ENCODE measurements at regions not wholly inside any gene's neighbourhood (a gene's known extent, or its start where the extent isn't known, plus 50 kb on each side); places are given as distances from the start of the nearest gene placed in this dataset.
"Not testable (repeated sequence)": the region's sequence is repeated elsewhere in the genome, so short reads cannot be mapped to it uniquely, and the experiment has no call there.

GRCh38 chr20:55142932-55143331, 667.5 kb downstream of the DOK5 start:
- FAIRE-seq: no peak

- FAIRE-seq: no peak
These were observed 665.2 kb downstream of the DOK5 start for GRCh38 chr20:55140631-55141030.

DNA sequence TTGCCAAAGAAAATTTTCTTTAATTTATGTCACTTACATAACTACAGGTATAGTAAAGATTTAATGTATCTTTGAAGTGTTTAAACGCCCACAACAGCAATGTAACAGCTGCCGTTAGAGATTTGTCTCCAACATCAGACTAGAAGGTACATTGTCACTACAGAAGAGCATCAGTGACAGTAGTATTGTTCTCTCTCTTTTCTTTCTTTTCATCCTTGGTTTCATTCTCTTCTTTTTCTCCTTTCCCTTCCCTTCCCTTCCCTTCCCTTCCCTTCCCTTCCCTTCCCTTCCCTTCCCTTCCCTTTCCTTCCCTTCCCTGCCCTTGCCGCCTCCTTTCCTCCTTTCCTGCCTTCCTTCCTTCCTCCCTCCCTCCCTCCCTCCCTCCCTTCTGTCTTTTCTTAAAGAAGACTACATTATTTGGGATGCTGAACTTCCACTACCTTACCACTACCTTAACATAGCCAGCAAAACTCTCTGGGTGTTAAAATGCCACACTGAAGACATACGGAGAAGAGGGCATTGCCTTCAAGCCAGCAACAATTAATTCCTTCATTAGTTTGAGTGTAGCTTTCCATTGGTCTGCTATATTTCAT, 663.9 kb downstream of the DOK5 start:
- no peak for FAIRE-seq

- FAIRE-seq: no peak
These were observed 660.5 kb downstream of the DOK5 start for GRCh38 chr20:55135923-55136322.

DNA sequence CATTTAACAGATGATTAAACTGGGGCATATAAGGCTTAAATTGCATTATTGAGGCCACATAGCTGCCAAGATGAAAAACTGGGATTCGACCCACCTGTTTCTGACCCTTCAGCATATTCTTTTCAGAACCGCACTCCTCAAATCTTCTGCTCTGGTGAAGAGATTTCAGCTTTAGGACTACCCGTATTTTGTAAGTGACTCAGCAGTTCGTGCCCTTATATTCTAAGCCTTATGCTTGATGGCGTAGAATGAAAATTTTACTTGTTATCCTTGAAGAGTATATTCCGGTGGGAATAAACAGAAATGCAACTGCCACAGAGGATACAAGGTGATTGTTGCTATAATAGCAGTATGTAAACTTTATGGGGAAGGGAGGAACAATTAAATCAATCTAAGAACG, 657.1 kb downstream of the DOK5 start:
- no peak for FAIRE-seq

DNA sequence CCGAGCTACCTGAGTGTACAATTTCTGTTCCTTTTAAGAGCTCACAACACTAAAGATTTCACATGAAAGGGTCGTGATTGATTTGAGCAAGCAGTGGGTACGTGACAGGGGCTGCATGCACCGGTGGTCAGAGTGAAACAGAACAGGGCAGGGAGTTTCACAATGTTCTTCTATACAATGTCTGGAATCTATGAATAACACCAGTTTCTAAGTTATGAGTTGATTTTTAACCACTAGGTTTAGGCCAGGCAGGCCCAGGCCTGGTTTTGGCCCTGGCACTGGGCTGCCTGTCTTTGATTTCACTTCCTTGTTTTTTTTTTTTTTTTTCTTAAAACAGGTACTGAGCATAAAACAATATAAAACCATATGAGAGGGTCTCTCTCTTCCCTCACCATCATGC, 642.2 kb downstream of the DOK5 start:
- not testable (repeated sequence) for FAIRE-seq

- FAIRE-seq: no peak
These were observed 641.2 kb downstream of the DOK5 start for GRCh38 chr20:55116598-55116997.

GRCh38 chr20:55103188-55103587, 627.8 kb downstream of the DOK5 start:
- no peak for FAIRE-seq

DNA sequence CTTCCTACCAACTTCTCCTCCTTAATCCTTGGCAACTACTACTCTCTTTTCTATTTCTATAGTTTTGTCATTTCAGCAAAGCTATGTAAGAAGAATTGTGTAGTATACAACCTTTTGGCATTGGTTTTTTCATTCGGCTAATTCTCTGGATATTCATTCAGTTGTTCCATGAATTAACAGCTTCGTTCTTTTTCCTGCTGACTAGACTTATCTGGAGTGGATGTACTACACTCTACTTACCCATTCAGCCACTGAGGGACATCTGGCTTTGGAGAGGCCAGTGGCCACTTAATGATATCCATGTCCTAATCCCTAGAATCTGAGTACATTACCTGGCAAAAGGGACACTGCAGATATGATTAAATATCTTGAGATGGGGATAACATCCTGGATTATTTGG, 623.9 kb downstream of the DOK5 start:
- no peak for FAIRE-seq

GRCh38 chr20:55097621-55098020, 622.2 kb downstream of the DOK5 start:
- FAIRE-seq: no peak

- FAIRE-seq: no peak
These were observed 620.5 kb downstream of the DOK5 start for GRCh38 chr20:55095745-55096400.

DNA sequence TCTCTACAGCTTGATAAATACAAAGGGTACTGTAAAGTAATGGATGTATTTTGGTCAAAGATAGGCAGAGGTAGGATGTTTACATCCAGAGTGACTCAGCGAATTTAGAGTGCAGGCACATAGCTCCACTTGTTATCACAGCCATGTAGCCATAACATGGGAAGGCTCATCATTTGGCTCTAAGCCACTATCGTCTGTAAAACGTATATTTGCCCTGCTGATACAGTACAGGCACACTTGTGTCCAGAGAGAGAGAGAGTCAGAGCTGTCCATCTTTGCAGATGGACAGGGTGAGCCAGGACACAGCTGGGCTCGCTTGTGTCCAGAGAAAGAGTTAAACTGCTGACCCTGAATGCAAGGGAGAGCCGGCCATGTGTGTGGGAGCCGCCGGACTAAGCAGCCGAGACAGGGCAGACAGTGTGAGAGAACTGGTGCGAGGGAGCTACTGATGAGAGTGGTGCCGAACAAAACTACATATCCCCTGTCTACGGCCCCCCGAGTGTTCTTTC, 619.0 kb downstream of the DOK5 start:
- no peak for FAIRE-seq

DNA sequence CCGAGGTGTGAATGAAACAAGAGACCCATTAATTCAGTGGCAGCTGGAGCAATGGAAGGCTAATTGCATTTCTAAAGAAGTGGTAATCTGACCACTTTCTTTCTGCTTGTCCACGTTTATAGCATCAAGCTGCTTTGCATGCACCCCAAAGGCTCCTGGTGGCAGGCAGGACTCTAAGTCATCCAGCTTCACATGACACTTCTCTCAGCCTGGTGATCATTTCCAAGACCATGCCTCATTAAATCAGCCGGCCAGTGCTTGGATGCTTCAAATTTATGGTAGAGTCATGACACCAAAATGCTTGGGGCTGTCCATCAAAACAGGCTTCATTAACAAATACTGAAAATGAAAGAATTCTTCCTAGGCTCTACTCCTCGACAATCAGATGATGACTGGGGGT, 614.9 kb downstream of the DOK5 start:
- no peak for FAIRE-seq

DNA sequence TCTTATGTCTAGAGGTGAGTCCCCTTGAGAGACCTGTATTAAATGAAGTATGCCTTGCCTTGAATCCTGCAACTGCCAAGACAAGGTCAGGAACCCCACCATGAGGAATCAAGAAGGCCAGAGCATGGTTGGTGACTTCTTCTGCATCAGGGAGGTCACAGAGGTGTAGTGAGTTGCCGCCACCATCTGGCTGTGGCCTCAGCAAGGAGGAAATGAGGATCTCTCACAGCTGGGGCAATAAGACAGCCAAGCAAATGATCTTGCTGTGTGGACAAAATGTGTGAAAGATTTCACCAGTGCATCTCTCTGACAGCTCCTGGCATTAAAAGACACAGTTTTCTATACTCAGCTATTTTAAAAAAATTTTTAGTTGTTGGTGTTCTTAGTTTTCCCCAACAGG, 611.0 kb downstream of the DOK5 start:
- FAIRE-seq: no peak

- no peak for FAIRE-seq
These were observed 604.5 kb downstream of the DOK5 start for GRCh38 chr20:55079917-55080316.

GRCh38 chr20:55074266-55074840, 599.0 kb downstream of the DOK5 start:
- not testable (repeated sequence) for FAIRE-seq

DNA sequence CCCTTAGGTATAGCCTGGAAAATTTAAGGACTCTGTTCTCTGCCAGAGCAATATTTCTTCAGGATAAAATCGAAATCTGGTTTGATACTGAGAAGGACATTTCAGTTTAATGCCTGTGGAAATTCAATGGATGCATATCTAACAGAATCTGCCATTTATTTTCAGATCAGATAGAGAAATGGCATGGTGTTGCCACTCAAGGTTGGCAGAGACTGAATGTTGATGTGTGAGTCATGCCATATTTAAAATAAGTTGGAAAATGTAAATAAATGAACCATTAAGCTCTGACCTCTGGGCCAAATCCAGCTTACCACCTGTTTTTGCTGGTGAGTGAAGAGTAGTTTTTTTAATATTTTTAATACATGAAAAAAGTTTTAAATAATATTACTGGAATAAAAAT, 594.6 kb downstream of the DOK5 start:
- FAIRE-seq: no peak

- no peak for FAIRE-seq
These were observed 591.9 kb downstream of the DOK5 start for GRCh38 chr20:55067158-55067825.

DNA sequence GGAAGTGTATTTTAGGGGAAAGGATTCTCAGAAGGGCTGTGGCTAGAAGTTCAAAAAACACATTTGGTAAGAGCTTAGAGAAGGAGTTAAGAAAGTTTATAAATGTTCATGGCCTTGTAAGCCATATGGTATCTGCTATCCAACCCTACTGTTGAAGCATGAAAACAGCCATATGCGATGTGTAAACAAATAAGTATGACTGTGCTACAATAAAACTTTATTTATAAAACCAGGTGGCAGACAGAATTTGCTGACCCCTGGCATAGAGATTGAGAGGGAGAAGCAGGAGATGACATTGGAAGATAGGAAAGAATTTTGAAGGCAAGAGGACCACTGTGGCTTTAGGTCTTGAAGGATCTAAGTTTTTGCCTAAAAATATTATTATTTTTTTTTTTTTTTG, 583.5 kb downstream of the DOK5 start:
- no peak for FAIRE-seq

- FAIRE-seq: no peak
These were observed 582.5 kb downstream of the DOK5 start for GRCh38 chr20:55057779-55058415.

- FAIRE-seq: no peak
These were observed 579.1 kb downstream of the DOK5 start for GRCh38 chr20:55054453-55054852.

GRCh38 chr20:55053389-55053788, 578.0 kb downstream of the DOK5 start:
- FAIRE-seq: no peak

DNA sequence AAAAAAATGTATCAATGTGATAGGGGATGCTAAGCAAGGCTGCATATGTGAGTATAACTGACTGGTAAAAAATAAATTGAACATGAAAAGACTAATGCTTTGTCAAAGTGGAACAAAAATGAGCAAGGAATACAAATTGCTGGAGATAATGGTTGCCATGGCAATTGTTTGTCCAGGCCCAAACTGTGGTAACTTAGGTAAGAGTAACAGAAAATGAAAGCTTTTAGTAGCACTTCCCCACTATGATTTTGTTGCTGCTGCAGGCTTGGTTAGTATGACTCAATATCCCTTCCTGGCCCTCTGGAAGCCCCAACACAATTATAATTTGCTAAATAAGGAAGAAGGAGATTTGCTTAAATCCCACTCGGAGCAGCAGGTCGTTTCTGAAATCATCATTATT, 577.1 kb downstream of the DOK5 start:
- FAIRE-seq: no peak
